Erythroblast (primary cell): ENCODE measurements at regions not wholly inside any gene's neighbourhood (a gene's known extent, or its start where the extent isn't known, plus 50 kb on each side); places are given as distances from the start of the nearest gene placed in this dataset.

ENCODE experiments used
- DNase-seq, 2 experiments: peaks; one replicate each; lab custom pipeline; 2025; lab: John Stamatoyannopoulos, UW
- GATA1 ChIP-seq: IDR thresholded peaks from 2 replicates; pipeline ENCODE4 v1.6.1; 2011; ENCODE audit warnings: low read depth, mild to moderate bottlenecking, control low read depth, low read length, moderate library complexity
- POLR2A ChIP-seq: IDR thresholded peaks from 2 replicates; pipeline ENCODE4 v1.6.1; 2011; ENCODE audit warnings: mild to moderate bottlenecking, low read length

DNA sequence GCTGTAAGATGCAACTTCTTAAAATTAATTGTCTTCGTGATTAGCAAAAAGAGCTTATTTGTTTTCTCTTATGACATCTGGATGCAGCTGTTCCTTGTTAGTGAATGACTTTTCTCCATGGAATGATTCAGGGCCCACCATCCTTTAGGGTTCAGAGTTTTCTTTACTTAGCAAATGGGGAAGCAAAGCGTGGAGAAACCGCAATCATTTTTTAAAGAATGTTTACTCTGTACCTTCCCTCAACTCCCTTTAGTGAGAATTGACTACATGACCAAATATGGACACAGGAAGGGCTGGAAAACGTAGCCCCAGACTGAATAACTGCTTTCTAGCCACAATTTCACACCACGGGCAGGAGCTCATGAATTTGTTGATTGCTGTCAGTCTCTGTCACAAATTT, 130.1 kb downstream of the EDEM1 start:
- TF ChIP-seq POLR2A: no peak
- no peak for TF ChIP-seq GATA1
- DNase-seq: no peak

DNA sequence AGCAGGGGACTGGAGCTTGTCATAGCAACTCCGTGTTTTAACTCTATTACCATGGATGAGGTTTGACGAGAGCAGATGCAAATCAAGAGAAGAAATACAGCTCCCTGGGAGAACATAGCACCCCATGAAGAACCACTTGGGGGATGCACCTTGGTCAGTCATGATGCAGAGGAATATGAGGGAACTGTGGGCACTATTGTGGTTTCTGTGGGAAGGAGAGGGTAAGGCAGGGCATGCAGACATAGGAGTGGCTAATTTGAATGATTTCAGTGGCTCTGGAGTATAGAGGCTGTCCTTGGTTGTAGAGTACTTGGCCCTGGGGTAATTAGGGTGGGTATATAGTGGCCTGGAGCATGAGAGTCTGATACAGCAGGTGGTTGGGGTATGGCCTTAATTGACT, 131.9 kb downstream of the EDEM1 start:
- TF ChIP-seq GATA1 (no peak), POLR2A (no peak)
- no peak for DNase-seq

DNA sequence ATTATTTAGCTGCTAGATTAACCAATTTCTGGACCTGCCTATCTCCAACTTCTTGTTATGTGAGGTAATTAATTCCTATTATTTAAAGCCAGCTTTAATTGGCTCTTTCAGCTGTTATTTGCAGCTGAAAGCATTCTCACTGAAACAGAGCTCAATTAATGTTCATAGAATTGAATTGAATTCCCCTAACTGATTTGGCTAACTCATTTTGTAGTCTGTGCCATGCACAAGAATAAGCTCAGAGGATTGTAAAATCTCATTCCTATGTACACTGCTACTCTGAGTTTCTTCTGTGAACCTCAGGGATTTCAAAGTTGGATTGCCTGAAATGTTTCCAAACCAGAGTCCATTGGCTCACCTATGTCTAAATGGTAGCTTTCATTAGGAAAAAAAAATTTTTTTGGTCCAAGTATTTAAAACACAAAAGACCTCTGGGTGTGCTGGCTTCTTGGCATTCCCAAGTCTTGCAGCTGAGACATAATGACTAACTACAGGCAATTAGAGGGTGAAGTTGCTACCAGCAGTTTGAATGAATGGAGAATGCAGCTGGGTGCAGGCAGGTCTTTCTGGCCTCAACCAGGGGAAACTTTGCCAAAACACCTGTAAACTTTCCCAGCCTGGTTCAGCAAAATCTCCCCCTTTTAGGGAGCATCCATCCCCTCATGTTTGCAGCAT, 134.3 kb downstream of the EDEM1 start:
- DNase-seq: no peak
- TF ChIP-seq POLR2A (no peak), GATA1 (no peak)

DNA sequence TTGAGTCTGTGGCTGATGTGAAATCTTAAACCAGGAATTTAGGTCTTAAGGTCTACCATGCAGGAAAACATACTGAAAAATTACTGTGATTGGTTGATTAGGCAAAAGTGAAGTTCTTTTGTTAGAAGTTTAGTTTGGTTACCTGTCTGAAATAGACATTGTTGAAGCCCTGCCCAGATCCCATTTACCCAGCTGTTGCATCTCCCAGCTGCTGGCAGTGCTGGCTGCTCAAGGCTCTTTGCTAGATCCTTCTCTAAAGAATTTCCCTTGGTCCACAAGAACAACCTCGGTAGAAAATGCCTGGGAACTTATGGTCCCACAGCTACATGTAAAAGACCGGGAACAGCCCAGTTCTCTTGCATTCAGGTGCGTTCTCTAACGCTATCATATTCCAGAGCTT, 137.3 kb downstream of the EDEM1 start:
- DNase-seq: no peak
- TF ChIP-seq POLR2A (no peak), GATA1 (no peak)

DNA sequence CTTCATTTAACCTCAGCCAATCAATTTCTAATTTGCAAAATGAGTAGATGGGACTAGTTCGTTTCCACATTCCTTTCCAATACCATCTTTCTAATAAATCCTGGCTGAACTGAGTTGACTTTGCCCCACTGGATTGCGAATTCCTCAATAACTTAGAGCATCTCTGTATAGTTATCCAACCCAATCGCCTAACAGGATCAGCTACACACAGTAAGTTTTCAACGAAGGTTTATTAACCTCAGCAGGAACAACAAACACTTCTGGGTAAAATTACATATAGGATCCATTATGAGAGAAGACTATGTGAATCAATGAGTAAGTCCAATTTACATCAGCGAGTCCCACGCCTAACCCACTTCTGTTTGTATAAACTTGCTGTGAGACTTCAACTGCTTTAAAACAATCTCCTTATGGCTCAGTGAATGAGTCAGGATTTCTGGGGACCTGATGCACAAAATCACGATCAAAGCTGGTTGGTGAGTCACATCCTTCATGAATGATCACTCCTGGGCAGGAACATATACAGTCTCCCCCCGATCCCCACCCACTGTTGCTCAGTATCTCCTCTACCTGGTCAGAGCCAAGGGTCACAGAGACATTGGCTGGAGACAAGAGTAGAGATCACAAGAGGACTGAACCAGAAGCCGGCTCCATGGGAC, 142.8 kb downstream of the EDEM1 start:
- no peak for TF ChIP-seq GATA1
- no peak for TF ChIP-seq POLR2A
- no peak for DNase-seq

DNA sequence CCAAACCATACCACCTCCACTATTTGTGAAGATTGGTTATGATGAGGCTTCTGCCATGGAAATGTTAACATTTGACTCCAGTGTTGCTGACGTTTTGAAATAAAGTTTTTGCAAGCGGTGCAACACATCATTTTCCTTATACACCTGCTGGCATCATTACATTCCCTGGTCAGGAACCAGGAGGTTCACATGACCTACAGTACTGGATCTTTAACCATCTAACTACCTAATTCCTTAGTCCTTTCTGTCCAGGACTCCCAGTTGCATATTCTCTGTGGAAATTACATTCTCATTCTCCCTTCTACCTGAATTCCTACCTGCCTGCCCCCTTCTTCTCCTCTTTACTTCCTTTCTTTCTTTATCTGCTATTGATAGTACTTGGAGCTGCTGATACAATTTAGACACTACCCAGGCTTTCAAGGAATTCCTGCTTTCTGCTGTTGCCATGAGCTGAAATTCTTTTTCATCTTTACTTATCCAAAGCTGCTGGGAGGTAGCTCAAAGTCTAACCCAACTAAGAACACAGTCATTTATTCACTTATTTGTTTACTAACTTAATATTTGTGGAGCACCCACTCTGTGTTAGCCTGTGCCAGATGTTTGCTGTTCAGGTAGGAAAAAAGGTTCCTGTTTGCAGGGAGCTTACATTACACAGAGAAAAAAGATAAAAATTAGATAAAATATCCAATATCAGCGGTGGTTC, 144.2 kb downstream of the EDEM1 start:
- TF ChIP-seq GATA1 (no peak), POLR2A (no peak)
- no peak for DNase-seq

DNA sequence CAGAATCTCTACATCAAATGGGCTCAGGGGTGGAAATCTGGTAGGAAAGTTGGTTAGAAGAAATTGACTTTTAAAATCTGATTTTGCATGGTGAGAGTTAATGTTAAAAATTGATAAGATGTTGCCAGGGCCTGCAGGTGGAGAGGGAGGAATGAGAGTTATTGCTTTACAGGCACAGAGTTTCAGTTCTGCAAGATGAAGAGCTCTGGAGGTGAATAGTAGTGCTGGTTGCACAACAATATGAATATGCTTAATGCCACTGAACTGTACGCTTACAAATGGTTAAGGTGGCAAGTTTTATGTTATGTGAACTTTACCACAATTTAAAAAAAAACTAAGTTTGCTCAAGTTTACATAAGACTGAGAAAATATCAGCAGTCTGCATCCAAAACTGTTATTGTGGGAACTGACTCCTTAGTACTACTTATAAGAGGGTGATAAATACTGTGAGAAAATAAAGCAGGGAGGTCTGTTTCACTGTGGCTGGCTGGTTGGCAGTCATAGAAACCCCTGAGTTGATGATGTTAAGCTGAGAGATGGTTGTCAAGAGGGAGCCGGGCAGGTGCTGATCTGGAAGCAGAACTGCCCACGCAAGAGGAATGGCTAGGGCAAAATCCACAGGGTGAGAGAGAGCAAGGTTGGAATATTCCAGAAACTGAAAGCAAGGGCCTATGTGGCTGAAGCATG, 144.9 kb downstream of the EDEM1 start:
- TF ChIP-seq GATA1 (no peak), POLR2A (no peak)
- no peak for DNase-seq

DNA sequence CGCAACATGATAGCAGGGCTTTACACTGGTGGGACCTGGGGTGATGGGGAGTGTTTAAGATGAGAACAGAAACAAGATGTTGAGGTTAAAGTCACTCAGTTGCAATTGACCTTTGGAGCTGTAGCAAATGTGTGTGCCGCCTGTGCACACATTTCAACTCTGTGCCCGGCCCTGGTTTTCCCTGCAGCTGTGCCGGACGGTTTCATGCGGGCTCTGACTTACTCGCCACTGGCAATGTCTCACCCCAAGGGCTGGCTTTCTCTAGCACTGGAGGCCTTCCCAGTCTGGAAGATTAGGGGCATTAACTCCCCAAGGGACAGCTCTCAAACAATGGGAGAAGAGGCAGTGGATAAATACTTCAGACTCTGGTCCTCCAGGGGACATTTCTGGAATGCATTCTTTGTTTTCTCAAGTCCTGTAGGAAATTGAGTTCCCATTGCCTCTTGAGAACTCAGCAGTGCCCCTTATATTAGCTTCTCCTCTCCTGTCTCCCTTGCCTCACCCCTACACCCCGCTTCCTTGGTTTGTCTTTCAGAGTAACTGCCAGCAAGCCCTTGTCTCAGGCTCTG, 152.5 kb downstream of the EDEM1 start:
- DNase-seq: no peak
- no peak for TF ChIP-seq GATA1
- no peak for TF ChIP-seq POLR2A

DNA sequence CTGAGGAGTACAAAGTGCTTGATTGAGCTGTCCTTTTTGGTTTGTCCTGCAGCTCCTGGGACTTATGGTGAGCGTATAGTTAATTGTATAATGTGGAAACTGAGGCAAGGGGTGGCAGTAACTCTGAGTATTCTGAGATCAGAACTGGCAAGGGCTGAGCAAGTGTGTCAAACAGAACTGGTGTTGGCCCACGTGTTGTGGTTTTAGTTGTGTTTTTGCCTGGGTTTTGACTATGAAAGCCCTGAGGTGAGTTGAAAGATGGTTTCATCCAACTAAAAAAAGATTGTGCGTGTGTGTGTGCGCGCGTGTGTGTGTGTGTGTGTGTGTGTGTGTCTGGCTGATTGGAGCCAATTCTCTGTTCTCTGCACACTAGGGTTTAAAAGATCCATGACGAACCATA, 154.1 kb downstream of the EDEM1 start:
- no peak for TF ChIP-seq GATA1
- no peak for TF ChIP-seq POLR2A
- no peak for DNase-seq

DNA sequence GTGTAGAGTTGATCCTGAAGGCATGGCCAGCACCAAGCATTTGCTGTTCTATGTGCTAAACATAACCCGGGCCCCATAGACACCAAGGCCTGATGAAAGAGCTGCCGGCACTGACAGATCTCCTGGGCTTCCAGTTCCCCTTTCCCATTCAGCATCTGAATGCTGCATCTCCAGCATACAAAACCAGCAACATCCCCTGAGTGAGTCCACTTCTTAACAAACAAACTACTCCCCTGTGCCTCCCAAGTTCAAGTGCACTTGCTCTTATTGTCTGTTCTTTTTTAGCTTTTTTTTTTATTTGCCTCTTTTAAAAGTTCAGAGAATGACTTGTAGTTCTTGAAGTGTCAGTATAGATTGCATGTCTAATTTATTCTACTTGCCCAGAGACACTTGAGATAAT, 156.0 kb downstream of the EDEM1 start:
- no peak for TF ChIP-seq GATA1
- no peak for DNase-seq

DNA sequence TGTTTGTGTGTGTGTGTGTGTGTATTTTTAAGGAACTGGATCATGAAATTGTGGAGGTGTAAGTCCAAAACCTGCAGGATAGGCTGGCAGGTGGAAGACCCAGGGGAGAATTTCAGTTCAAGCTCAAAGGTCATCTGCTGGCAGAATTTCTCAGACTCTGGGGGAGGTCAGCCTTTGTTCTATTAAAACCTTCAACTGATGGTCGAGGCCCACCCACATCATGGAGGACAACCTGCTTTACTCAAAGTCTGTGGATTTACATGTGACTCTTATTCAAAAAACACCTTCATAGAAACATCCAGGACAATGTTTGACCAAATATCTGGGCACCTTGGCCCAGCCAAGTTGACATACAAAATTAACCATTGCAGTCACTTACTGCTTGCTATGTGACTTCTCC, 157.2 kb downstream of the EDEM1 start:
- no peak for TF ChIP-seq GATA1
- TF ChIP-seq POLR2A: no peak
- DNase-seq: no peak

DNA sequence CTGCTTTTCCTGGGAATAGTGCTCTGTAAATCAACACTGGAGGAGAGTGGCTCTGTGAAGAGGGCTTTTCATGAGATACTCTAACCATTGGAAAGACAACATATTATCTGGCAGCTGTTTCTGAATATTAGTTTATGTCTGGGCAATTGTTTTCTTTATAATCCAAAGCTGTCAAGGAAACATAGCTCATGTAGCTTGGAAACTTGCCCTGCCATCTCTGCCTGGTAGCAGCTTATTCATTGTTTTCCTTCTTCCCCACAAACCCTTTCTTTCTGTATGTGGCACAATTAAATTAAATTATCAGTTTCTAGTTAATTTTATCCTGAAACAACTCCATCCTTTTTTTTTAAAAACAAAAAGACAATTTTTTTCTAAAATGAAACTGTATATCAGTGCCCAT, 160.0 kb downstream of the EDEM1 start:
- no peak for DNase-seq
- TF ChIP-seq POLR2A (no peak), GATA1 (no peak)

DNA sequence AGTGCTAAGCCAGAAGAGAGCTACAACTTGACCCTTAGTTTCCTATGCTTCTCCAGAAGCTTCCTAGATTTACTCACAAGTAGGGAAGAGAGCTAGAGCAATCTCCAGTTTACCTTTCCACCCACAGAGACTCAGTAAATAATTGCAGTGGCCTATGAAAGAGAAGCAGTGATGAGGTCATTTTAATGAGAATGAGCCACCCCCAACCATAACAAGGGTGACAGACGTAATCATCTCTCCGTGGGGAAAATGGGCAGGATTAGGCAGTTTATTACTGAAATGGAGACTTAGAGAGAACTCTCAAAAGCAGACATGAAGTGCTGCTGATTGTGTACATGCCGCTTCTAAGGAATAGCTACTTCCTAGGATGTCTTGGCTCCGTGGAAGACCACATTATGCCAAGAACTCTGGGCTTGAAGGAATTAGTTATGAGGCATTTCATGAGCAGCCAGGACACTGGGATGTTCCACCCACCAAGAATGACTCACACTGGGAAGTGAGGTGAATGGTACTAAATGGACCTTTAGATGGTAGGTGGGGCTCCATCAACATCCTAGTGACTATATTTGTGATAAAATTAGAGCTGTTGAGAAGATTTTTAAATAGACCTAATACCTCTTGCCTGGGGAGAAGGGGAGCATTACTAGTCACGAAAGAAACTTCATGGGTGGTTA, 160.9 kb downstream of the EDEM1 start:
- DNase-seq: no peak
- no peak for TF ChIP-seq GATA1
- no peak for TF ChIP-seq POLR2A

DNA sequence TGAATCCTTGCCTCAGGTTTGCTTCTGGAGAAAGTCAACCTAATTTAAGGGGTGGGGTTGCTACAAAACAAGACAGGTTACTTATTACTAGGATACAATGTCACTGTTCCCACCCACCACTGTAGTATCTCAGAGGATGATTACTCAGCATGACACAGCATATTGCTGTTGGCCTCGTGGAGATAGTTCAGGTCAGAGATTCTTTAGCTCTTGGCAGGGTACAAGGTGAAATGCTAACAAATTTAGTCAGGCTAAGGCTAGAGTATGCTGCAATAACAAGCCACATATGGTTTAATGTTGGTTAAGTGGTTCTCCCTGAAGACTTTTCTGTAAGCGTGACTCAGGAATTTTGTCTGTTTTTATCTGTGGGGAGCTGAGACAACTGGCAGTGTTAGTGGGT, 161.8 kb downstream of the EDEM1 start:
- no peak for TF ChIP-seq GATA1
- TF ChIP-seq POLR2A: no peak
- peak; percentile 35 to 42 for DNase-seq
